ENCODE measurements at regions not wholly inside any gene's neighbourhood (a gene's known extent, or its start where the extent isn't known, plus 50 kb on each side); places are given as distances from the start of the nearest gene placed in this dataset.

DNA sequence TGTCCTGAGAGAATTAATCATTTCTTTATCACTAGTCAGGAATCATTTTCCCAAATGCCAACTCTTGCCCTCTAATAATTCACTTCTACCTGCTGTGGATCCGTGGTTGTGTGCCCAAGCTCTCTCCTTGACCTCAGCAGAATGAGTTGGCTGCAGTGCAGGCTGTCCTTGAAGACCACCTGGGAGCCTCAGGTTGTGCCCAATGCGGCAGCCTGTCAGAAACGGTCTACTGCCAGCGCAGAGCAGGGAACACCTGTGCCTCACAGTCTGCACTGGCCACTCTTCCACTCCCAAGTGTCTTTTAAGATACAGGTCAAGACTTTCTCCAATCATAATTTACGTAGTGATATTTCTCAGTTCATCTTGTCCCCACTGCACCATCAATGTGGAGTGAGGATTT lies 246.0 kb upstream of the PHF14 start:
- Histone ChIP-seq H3K9me2 (ENCODE audit: low read depth, low read length) (no peaks in the 10 kb centered on the region), H3K36me3 (ENCODE audit: insufficient read depth, low read length) (no peaks in the 10 kb centered on the region), H3K9me3 (ENCODE audit: low read length) (no peaks in the 10 kb centered on the region), H3K27ac (ENCODE audit: low read depth, low read length, poor library complexity, severe bottlenecking) (no peak overlapping the region), H3F3A (ENCODE audit: insufficient read depth, low read length) (no peaks in the 10 kb centered on the region), H3K4me3 (ENCODE audit: low read depth, low read length, poor library complexity, severe bottlenecking) (no peak overlapping the region), H3K4me1 (ENCODE audit: insufficient read depth, low read length, severe bottlenecking) (no peaks in the 10 kb centered on the region), H3K79me2 (ENCODE audit: insufficient read depth, low read length) (no peaks in the 10 kb centered on the region), H3K27me3 (ENCODE audit: insufficient read depth, low read length) (no peaks in the 10 kb centered on the region), H3K4me2 (ENCODE audit: low read length) (no peak overlapping the region), H4K20me1 (ENCODE audit: insufficient read depth, low read length) (no peaks in the 10 kb centered on the region), H2AFZ (ENCODE audit: low read length) (no peak overlapping the region), H3K9ac (ENCODE audit: low read length) (no peak overlapping the region)
- no peak for TF ChIP-seq EZH2 (IDR thresholded peaks at IDR 0.05; ENCODE audit: borderline replicate concordance, low read length)
- no peak for TF ChIP-seq CTCF (IDR thresholded peaks at IDR 0.05; ENCODE audit: low read length)

DNA sequence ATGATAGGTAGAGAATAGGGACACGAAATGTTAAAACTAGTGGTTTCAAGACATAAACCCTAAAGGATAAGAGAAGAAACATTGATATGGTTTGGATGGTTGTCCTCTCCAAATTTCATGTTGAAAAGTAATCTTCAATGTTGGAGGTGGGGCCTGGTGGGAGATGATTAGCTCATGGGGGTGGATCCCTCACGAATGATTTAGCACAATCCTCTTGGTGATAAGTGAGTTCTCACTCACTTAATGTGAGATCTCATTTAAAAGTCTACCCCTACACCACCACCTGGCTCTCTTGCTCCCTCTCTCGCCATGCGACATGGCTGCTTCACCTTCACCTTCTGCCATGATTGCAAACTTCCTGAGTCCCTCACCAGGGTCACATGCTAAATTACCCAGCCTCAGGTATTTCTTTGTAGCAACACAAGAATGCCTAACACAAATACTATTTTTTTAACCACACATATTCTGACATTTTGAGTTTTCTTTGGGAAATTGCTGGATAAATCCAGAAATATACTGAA lies 242.4 kb upstream of the PHF14 start:
- Histone ChIP-seq H3K9ac (ENCODE audit: low read length) (no peak overlapping the region), H4K20me1 (ENCODE audit: insufficient read depth, low read length) (no peaks in the 10 kb centered on the region), H3F3A (ENCODE audit: insufficient read depth, low read length) (no peaks in the 10 kb centered on the region), H3K9me2 (ENCODE audit: low read depth, low read length) (no peaks in the 10 kb centered on the region), H3K9me3 (ENCODE audit: low read length) (no peaks in the 10 kb centered on the region), H3K79me2 (ENCODE audit: insufficient read depth, low read length) (no peaks in the 10 kb centered on the region), H3K27me3 (ENCODE audit: insufficient read depth, low read length) (no peaks in the 10 kb centered on the region), H3K4me1 (ENCODE audit: insufficient read depth, low read length, severe bottlenecking) (no peaks in the 10 kb centered on the region), H3K27ac (ENCODE audit: low read depth, low read length, poor library complexity, severe bottlenecking) (no peak overlapping the region), H2AFZ (ENCODE audit: low read length) (no peak overlapping the region), H3K4me2 (ENCODE audit: low read length) (no peak overlapping the region), H3K4me3 (ENCODE audit: low read depth, low read length, poor library complexity, severe bottlenecking) (no peak overlapping the region), H3K36me3 (ENCODE audit: insufficient read depth, low read length) (no peaks in the 10 kb centered on the region)
- no peak for TF ChIP-seq EZH2 (IDR thresholded peaks at IDR 0.05; ENCODE audit: borderline replicate concordance, low read length)
- no peak for TF ChIP-seq CTCF (IDR thresholded peaks at IDR 0.05; ENCODE audit: low read length)

DNA sequence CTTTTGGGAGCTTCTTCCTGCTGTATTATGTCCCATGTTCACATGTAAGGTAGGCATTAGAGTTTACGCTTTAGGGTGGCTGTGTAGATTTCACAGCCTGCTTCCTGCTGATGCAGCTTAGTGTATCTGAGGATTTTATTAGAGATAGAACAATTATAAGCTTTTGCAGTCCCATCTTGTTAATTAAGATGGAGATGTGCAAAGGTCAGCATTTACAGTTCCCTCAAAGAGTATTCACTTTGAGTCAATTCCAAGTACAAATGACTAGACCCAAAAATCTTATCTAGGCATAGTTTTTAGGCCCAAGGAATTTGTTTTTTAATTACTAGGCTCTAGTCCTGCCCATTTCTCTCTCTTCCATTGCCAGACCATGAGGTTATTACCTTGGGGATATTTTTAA lies 239.9 kb upstream of the PHF14 start:
- TF ChIP-seq CTCF (IDR thresholded peaks at IDR 0.05; ENCODE audit: low read length): no peak
- no peak for TF ChIP-seq EZH2 (IDR thresholded peaks at IDR 0.05; ENCODE audit: borderline replicate concordance, low read length)
- Histone ChIP-seq H3K4me3 (ENCODE audit: low read depth, low read length, poor library complexity, severe bottlenecking) (no peak overlapping the region), H2AFZ (ENCODE audit: low read length) (no peak overlapping the region)

More for the DNA sequence above, 239.9 kb upstream of the PHF14 start:
- no peaks in the 10 kb centered on the region for H3K36me3 ChIP-seq (ENCODE audit: insufficient read depth, low read length)
- no peaks in the 10 kb centered on the region for H3K9me2 ChIP-seq (ENCODE audit: low read depth, low read length)
- H3K79me2 ChIP-seq (ENCODE audit: insufficient read depth, low read length): no peaks in the 10 kb centered on the region
- no peaks in the 10 kb centered on the region for H3F3A ChIP-seq (ENCODE audit: insufficient read depth, low read length)
- H4K20me1 ChIP-seq (ENCODE audit: insufficient read depth, low read length): no peaks in the 10 kb centered on the region
- H3K9me3 ChIP-seq (ENCODE audit: low read length): no peaks in the 10 kb centered on the region
- H3K27ac ChIP-seq (ENCODE audit: low read depth, low read length, poor library complexity, severe bottlenecking): no peak overlapping the region
- H3K27me3 ChIP-seq (ENCODE audit: insufficient read depth, low read length): no peaks in the 10 kb centered on the region
- no peaks in the 10 kb centered on the region for H3K4me1 ChIP-seq (ENCODE audit: insufficient read depth, low read length, severe bottlenecking)
- H3K4me2 ChIP-seq (ENCODE audit: low read length): no peak overlapping the region
- H3K9ac ChIP-seq (ENCODE audit: low read length): no peak overlapping the region

All from OCI-LY1 (cell line).